GM10266 (cell line): ENCODE measurements at regions not wholly inside any gene's neighbourhood (a gene's known extent, or its start where the extent isn't known, plus 50 kb on each side); places are given as distances from the start of the nearest gene placed in this dataset.

ENCODE experiments used
- DNase-seq: peaks from one replicate; pipeline ENCODE4 v3.0.0; 2012; ENCODE audit errors: extremely low spot score
- TF ChIP-seq, protein P1 (sequence below): IDR thresholded peaks from 2 replicates; pipeline ENCODE4 v1.5.1; 2012; ENCODE audit warnings: mild to moderate bottlenecking, low read depth; ENCODE audit not compliant: control insufficient read depth, insufficient read depth; ENCODE audit errors: missing control alignments

DNA sequence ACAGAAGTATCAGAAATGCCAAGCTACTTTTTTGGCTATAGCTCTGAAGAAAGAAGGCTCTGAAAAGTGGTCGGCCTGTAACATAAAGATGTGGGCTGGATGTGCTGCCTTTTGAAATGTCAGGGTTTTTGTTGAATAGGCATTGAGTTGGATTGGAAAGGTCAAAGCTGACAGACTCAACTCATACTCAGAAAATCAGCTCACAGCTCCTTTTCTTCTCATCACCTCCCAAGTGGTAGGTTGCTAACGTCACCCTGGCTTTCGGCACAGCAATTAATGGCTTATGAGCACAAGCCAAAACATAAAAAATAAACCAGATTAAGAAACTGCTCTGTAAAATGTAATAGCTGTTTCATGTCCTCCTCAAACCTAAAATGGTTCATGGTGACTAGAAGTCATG is 68.3 kb downstream of the KCNF1 start:
- TF ChIP-seq, protein P1, sequence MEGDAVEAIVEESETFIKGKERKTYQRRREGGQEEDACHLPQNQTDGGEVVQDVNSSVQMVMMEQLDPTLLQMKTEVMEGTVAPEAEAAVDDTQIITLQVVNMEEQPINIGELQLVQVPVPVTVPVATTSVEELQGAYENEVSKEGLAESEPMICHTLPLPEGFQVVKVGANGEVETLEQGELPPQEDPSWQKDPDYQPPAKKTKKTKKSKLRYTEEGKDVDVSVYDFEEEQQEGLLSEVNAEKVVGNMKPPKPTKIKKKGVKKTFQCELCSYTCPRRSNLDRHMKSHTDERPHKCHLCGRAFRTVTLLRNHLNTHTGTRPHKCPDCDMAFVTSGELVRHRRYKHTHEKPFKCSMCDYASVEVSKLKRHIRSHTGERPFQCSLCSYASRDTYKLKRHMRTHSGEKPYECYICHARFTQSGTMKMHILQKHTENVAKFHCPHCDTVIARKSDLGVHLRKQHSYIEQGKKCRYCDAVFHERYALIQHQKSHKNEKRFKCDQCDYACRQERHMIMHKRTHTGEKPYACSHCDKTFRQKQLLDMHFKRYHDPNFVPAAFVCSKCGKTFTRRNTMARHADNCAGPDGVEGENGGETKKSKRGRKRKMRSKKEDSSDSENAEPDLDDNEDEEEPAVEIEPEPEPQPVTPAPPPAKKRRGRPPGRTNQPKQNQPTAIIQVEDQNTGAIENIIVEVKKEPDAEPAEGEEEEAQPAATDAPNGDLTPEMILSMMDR: no peak

DNA sequence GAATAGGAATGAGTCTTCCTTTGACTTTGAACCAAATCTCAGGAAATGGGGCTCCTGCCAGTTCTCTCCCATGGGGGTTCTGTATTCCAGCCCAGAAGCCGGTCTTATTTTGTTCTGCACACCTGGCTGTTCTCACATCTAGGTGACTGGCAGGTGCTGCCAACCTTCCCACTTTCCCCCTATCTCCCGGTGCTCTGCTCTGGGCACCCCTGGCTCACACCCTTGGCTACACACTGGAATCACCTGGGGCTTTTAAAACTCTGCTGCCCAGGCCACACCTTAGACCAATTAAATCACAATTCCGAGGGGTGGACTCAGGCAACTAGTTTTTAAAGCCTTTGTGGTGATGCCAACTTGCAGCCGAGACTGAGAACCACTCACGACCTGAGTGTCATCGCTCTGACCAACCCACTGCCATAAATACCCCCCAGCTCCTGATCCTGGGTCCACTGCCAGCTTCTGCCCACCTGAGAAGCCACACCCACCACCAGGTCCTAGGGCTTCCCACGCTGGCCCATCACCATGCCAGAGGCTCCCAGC is 69.2 kb downstream of the KCNF1 start:
- TF ChIP-seq, protein P1: no peak
- no peak for DNase-seq

More for the DNA sequence above, 68.3 kb downstream of the KCNF1 start:
- no peak for DNase-seq

DNA sequence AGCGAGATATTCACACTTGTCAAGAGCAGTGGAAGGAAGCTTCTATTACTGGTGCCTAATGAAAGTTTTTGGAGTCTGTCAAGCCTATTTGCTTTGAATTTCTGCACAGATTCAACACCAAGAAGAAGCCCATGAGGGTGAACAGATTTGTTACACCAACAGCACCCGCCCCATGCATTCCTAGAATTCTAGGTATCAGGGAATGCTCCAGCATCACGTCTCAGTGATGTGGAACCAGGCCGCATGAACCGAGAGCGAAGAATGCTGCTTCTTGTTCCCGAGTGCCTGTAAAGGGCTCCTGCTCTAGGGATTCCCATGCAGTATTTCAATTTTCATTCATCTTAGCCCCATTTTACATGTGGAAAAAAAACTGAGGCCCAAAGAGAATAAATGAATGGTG is 69.7 kb downstream of the KCNF1 start:
- DNase-seq: no peak
- TF ChIP-seq, protein P1: no peak

DNA sequence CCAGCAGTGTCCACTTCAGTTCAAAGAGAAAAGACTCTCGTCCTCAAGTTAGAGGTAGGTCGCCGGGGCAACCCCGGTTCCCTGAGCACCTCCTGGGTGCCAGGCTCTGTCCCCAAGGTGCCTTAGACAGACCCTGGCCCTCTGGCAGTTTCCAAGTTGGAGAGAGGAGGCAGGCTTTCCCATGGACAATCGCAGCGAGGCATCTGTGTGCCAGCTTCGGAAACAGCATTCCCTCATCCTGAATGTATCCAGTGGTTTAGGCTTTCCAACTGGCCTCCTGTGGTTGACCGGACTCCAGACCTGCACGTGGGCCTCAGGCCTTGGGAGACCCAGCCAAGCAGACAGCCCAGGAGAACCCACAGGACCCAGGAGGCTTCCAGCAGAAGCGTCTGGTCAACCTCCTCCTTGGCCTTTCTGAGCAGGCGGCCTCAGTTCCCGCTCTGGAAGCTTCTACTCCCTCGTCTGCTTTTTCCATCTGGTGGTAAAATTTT is 70.3 kb downstream of the KCNF1 start:
- DNase-seq: no peak
- TF ChIP-seq, protein P1: no peak

DNA sequence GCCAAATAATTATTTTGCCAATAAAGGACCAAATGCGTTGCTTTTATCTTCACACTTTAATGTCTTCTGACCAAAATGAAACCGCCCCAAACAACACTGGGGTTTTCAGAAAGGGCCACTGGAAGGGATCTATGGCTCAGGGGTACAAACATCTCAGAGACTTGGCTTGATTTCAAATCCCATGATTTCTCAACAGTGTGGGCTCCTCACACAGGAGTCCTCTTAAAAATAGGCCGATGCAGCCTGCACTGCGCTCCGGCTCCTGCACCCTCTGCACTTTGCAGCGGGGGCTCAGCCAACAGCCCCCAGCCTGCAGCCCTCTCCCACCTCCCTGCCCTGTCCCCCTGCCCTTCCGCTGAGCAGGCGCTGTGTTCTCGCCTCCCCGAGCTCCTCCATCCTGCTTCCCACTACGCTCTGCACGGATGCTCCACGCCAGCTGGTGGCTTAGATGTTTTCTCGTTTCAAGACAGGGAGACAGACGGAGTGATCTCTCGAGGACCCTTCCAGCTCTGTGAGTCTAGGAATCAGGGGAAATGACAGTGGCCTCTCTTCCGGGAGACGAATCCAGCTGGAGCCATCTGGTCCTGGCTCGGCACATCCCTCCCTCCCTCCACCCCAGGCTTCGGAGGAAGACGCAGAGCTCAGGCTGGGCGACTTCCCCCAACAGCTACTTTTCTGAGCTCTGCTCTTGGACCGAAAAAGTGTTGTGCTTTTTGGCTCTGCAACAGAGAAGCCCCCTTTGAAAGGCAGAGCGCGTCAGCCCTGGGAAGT is 71.4 kb downstream of the KCNF1 start:
- no peak for DNase-seq
- TF ChIP-seq, protein P1: no peak

DNA sequence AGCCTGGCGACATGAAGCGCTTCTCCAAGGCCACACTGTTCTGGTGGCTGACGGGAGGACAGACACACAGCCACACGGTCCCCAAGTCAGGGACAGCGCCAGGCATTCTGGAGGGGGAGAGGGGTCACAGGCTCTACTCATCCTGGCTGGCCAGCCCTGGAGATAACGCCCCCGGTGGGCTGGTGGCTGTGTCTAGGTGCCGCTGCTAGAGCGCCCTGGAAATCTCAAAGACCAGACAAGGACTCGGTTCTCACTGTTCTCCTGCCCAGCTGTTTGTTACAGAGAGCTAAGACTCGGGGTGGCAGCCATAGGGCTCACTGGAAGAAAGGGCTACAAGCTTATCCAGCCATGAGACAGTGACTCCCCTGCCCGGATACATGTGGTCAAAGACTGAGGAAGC is 72.0 kb downstream of the KCNF1 start:
- TF ChIP-seq, protein P1: no peak

More for the DNA sequence above, 72.0 kb downstream of the KCNF1 start:
- no peak for DNase-seq
